Activated CD4-positive, alpha-beta T cell treated with anti-CD3 and anti-CD28 coated beads, Interleukin-2, Interleukin-4, amounts not matched to agents 100 ng/mL and 50 ng/mL, durations not matched to agents 16 hours and 8 hours (primary cell): ENCODE measurements at regions not wholly inside any gene's neighbourhood (a gene's known extent, or its start where the extent isn't known, plus 50 kb on each side); places are given as distances from the start of the nearest gene placed in this dataset.

ENCODE experiments used
- DNase-seq: peaks from one replicate; pipeline ENCODE4 v3.0.0-alpha.2; 2020; ENCODE audit warnings: low spot score

DNA sequence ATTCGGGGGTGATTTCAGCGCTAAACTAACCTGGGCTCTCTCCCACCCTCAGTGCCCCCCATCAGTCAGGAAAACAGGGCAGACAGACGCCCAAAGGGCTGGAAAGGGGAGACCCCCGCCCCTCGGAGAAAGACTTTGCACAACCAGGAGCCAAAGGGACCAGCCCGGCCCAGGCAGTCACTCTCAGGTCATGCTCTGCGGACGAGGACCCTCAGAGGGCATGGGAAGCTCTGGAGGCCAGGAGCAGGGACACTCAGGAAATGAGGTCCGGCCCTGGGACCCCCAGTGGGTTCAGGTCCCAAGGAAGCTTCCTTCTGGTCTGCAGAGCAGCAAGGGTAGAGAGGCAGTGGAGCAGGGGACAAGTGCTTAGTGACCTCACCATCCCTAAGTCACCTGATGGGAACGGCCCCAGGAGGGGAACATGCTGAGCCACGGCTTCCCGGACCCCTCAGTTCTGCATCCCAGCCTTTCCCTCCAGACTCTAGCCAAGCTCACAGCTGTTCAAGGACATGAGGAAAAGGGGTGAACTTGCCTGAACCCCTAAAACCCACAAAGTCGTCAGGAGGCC is 88.0 kb upstream of the GPC1 start:
- DNase-seq: no peak

DNA sequence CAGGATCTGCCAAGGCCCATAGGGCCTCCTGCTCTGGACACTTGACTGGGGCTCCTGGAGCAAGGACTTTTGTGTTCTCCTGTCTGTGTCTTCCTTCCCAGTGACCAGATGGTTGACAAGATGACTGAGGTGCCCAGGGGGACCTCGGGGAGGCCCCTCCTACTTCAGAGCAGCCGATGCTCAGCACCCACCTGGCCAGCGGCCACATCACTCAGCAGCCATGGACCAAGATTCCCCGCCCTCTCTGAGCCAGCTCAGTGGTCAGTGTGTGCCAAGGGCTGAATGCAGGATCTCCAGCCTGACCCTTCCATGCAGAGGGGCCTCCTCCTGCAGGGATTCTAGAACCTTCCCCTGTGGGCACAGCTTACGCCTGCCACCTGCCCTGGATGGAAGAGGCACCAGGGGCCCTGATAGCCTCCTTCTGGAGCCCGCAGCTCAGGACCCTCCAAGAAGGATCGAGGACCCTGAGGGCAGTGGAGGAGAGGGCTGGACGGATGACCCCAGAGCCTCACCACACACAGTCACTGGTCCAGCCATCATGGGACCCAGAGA is 87.4 kb upstream of the GPC1 start:
- DNase-seq: no peak

DNA sequence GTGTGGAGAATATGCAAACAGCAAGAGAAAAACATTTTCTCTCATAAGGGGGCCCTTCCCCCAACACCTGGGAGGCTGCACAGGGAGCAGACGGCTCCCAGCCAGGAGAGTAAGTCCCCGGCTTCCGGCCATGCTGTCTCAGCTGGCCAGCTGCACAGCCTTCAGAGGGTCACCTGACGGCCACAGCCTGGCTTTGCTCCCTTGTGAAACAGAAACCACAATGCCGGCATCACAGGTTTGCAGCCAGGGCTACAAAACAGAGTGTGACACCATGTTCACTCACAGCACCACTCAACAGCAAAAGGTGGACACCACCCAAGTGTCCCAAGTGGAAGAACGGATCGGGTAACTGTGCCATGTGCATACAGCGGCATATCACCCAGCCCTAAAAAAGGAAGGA is 86.9 kb upstream of the GPC1 start:
- DNase-seq: no peak

DNA sequence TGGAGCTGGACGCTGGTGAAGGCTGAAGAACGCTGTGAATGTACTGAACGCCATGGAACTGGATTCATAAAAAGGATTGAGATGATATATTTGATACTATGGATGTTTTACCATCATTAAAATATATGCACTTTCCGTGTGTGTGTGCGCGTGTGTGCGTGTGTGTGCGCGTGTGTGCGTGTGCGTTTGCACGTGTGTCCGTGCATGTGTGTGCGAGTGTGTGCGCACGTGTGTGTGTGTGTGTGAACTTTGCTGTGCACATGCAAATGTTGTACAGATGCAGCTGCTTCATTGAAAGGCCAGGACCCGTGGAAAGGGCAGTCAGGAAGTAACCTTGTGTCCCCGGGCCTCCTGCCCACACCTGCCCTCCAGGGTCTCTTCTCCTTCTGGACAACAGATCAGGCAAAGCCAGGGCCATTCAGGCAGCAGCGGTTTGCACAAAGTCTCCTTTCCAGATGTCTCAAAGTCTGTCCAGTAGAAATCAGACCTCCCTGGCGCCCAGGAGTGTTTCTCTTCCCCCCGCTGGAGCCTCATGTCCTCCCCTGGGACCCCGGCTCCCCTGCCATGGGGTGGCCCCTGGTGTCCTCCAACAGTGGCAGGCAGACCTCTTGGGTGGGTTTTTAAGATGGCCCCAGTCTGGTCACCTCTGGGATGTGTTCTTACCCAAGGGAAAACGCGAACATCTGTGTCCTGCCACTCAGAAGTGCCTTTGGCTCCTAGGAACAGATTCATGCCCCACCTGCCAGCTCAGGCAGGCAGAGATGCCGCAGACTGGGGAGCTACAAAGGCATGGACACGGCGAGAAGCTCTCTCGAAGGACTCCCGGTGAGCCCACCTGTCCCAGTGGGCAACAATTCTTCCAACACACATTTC is 86.1 kb upstream of the GPC1 start:
- no peak for DNase-seq

- DNase-seq: no peak
Observed at GRCh38 chr2:240350006-240350355, 85.5 kb upstream of the GPC1 start.

DNA sequence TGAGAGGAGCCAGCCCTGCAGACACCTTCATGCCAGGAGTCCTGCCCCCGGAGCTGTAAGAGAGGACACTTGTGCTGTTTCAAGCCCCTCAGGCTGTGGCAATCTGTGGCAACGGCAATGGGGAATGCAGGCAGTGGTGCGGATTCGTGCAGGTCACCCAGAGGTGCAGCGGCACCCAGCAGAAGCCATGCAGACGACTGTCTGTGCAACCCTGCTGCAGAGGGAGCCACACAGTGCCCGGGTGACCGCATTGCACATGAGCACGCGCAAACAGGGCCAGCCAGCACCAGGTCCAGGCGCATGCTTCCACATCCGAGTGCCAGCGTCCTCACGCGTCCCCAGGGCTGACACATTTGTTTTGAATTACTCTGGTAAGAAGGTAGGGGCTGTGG is 84.8 kb upstream of the GPC1 start:
- DNase-seq: no peak

GRCh38 chr2:240351088-240351741 is 84.2 kb upstream of the GPC1 start:
- DNase-seq: no peak

DNA sequence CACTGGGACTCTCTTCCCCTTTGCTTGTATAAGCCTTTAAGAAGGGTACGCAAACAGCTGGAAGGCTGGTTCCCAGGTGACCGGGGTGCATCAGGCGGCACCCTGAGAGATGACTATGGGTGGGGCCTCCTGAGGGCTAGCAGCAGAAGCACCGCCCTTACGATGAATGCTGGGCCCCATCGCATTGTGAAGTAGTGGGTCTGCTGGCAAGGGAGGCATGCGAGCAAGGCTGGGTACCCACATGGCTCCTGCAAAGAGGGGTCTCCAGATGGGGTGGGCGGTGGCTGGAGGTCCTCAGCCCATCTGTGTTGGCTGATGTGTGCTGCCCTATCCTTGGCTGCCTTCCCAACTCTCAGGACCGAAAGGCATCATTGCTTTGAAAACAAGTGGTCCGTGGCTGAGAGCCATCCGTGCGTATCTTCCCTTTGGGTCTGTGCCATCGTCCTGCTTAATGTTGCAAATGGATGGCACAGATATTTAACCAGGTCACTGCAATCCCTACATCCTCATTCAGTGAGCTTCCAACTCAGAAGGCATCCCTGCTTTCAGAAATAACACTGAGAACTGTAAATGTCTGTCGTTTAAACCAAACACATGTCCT is 83.5 kb upstream of the GPC1 start:
- DNase-seq: no peak

- DNase-seq: no peak
Observed at GRCh38 chr2:240353086-240353798, 82.2 kb upstream of the GPC1 start.

GRCh38 chr2:240353944-240354343 is 81.5 kb upstream of the GPC1 start:
- no peak for DNase-seq

- DNase-seq: no peak
Observed at GRCh38 chr2:240355001-240355891, 80.2 kb upstream of the GPC1 start.

DNA sequence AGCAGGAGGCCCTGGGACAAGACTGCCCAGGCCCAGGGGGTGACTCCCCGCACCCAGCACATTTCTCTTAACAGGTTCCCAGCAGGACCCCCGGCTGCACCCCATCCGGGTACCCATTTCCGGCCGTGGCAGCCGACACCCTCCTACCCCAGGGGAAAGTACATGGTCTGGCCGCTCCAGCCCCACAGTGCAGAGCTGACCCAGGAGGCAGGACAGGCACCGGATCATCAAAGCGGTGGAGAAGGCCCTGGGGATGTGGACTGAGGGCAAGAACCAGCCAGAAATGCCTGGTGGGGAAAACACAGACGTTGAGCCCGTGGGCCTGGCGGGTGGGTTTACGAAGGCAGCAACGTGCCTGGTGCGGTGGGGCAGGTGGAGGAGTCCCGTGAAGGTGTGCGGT is 79.5 kb upstream of the GPC1 start:
- DNase-seq: no peak

GRCh38 chr2:240356700-240357640 is 78.5 kb upstream of the GPC1 start:
- DNase-seq: no peak

DNA sequence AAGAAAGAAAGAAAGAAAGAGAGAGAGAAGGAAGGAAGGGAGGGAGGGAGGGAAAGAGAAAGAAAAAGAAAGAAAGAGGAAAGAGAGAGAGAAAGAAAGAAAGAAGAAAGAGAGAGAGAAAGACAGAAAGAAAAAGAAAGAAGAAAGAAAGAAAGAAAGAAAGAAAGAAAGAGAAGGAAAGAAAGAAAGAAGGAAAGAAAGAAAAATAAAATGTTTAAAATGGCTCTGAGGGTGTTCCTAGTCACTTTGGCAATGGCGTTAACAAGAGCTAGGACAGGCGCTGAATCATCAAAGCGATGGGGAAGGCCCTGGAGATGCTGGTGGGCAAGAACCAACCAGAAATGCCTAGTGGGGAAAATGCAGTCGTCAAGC is 77.8 kb upstream of the GPC1 start:
- no peak for DNase-seq

DNA sequence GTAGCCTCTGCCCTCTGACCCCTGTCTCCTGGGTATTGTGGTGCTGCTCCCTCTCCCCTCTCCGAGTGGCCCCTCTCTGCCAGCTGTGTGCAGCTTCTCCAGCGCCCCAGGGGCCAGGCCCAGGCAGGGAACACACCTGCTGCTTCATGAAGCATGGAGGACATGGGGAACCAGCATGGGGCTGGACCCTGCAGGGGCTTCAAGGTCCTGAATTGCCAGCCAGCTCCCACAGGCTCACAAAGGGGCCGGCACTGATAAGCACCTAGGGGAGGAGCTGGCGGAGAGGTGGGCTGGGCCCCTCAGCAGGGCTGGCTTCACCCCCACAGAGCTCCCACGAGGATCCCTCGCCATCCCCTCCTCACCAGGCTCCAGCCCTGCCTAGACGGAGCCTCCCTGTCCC is 77.4 kb upstream of the GPC1 start:
- DNase-seq: no peak

DNA sequence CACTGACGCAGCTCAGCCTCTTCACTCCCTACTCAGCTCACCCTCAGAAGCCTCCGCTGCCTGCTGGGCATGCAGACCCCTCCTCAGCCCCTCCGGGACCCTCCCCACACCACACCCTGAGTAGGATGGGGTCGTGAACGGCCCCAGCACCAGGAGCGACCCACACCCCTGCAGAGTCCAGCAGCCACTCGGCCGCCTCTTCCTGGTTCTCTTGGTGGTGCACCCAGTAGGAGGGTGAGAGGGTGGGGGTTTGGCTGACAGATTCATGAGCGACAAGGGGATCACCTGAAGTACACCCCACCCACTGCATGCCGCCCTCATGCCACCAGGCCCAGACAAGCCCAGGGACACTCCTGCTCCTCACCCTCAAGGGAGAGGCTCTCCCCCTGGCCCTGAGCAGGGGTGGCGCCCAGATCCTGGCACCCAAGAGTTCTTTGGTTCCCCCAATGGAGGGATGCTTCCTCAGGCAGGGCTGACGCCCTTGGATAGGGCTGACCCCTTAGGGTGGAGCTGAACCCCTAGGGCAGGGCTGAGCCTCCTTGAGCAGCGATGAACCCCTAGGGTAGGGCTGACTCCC is 76.6 kb upstream of the GPC1 start:
- DNase-seq: no peak

- DNase-seq: no peak
Observed at GRCh38 chr2:240359695-240360094, 75.8 kb upstream of the GPC1 start.

DNA sequence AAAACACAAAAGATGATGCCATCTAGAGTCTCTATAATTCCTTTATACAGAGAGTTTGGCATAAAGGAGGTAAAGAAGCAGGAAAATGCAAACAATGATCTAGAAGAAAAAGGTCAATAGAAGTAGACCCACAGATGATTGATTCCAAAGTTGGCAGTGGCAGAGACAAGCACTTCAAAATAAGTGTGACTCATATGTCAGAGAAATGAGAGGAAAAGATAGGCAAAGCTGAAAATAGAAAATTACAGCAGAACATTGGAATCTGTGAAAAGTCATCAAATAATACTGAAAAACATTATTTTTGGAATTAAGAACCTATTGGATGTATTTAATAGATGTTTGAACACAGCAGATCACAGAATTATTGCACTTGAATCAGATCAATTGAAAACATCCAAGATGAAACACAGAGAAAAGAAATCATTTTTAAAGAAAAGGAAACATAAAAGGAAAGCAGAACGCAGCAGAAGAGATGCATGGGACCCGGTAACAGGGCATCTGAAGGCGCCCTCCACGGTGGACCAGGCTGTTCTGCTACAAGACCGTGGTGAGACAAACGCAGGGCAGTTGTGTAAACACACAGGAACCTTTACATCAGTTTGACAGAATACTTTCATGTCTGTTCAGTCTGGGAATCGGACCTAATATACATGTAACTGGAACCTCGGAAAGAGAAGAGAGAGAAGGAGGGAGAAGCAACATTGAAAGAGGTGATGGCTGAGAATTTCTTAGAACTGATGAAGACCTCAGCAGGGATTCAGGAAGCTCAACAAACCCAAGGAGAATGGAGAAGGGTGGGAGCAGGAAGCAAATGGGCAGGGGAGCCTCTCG is 74.6 kb upstream of the GPC1 start:
- DNase-seq: no peak
